D721Med (cell line): ENCODE measurements at regions not wholly inside any gene's neighbourhood (a gene's known extent, or its start where the extent isn't known, plus 50 kb on each side); places are given as distances from the start of the nearest gene placed in this dataset.

ENCODE experiments used
- DNase-seq: peaks from one replicate; pipeline ENCODE4 v3.0.0; 2011; ENCODE audit warnings: low spot score; ENCODE audit not compliant: insufficient read length
- FAIRE-seq: peaks from 2 replicates; lab custom pipeline; 2011; peaks lifted over from hg19 to GRCh38; lab: Jason Lieb, UNC
- TF ChIP-seq, protein P1 (sequence below): IDR thresholded peaks from 2 replicates; pipeline ENCODE4 v1.5.1; 2012; ENCODE audit warnings: mild to moderate bottlenecking, control low read depth; ENCODE audit not compliant: insufficient read depth; ENCODE audit errors: missing control alignments

DNA sequence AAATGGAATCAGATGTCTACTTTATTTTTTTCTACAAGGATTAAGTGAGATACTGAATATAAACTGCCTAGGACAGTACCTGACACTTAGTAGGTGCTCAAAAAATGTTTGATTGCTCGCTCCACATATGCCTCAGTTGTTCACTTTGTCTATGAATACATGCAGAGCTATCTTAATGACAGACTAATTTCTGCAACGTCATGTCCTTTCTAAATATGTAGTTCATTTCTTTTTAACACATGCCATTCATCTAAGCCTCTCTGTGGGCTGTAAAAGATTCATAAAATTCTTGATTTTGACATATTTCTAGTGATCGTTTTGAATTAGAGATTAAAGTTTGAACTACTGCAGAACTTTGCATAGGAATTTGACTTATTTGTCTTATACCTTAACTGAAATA, 176.3 kb upstream of the STXBP6 start:
- TF ChIP-seq, protein P1, sequence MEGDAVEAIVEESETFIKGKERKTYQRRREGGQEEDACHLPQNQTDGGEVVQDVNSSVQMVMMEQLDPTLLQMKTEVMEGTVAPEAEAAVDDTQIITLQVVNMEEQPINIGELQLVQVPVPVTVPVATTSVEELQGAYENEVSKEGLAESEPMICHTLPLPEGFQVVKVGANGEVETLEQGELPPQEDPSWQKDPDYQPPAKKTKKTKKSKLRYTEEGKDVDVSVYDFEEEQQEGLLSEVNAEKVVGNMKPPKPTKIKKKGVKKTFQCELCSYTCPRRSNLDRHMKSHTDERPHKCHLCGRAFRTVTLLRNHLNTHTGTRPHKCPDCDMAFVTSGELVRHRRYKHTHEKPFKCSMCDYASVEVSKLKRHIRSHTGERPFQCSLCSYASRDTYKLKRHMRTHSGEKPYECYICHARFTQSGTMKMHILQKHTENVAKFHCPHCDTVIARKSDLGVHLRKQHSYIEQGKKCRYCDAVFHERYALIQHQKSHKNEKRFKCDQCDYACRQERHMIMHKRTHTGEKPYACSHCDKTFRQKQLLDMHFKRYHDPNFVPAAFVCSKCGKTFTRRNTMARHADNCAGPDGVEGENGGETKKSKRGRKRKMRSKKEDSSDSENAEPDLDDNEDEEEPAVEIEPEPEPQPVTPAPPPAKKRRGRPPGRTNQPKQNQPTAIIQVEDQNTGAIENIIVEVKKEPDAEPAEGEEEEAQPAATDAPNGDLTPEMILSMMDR, result no peak
- FAIRE-seq, result no peak

DNA sequence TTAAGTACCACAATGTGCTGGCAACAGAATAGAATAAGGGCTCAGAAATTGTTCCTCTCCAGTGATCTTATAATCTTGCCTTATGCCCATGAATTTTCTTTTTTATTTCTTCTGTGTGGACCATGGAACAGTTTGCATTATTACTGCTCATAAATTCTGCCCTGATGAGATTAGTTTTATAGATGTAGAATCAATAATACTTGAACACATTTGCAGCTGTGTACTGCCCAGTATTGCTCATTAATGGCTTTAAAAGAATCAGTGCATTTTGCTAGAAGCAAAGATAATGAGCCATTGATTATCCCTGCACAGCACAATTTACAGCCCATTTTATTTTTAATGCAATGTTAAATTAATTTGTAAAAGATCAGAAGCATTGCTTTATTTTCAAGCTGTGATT, 172.3 kb upstream of the STXBP6 start:
- no peak for DNase-seq
- FAIRE-seq, result no peak
- TF ChIP-seq, protein P1, result no peak

More for the DNA sequence above, 176.3 kb upstream of the STXBP6 start:
- no peak for DNase-seq

- TF ChIP-seq, protein P1, result no peak
- DNase-seq (no peak), FAIRE-seq (no peak)
Measured at GRCh38 chr14:25220514-25220913, 170.6 kb upstream of the STXBP6 start.

- FAIRE-seq (no peak), DNase-seq (no peak)
- TF ChIP-seq, protein P1, result no peak
Measured at GRCh38 chr14:25215607-25216006, 165.7 kb upstream of the STXBP6 start.

GRCh38 chr14:25197885-25198284, 147.9 kb upstream of the STXBP6 start:
- TF ChIP-seq, protein P1, result no peak
- FAIRE-seq, result no peak

GRCh38 chr14:25180221-25180620, 130.3 kb upstream of the STXBP6 start:
- TF ChIP-seq, protein P1, result no peak
- FAIRE-seq (no peak), DNase-seq (no peak)

More at GRCh38 chr14:25197885-25198284, 147.9 kb upstream of the STXBP6 start:
- DNase-seq, result no peak

- TF ChIP-seq, protein P1, result no peak
- DNase-seq, result no peak
- FAIRE-seq, result no peak
Measured at GRCh38 chr14:25178255-25178654, 128.3 kb upstream of the STXBP6 start.
